ENCODE measurements at regions not wholly inside any gene's neighbourhood (a gene's known extent, or its start where the extent isn't known, plus 50 kb on each side); places are given as distances from the start of the nearest gene placed in this dataset.
A peak's percentile ranks its signal among the peaks of the same experiment; 100 is the strongest.
"Not testable (repeated sequence)": the region's sequence is repeated elsewhere in the genome, so short reads cannot be mapped to it uniquely, and the experiment has no call there.

DNA sequence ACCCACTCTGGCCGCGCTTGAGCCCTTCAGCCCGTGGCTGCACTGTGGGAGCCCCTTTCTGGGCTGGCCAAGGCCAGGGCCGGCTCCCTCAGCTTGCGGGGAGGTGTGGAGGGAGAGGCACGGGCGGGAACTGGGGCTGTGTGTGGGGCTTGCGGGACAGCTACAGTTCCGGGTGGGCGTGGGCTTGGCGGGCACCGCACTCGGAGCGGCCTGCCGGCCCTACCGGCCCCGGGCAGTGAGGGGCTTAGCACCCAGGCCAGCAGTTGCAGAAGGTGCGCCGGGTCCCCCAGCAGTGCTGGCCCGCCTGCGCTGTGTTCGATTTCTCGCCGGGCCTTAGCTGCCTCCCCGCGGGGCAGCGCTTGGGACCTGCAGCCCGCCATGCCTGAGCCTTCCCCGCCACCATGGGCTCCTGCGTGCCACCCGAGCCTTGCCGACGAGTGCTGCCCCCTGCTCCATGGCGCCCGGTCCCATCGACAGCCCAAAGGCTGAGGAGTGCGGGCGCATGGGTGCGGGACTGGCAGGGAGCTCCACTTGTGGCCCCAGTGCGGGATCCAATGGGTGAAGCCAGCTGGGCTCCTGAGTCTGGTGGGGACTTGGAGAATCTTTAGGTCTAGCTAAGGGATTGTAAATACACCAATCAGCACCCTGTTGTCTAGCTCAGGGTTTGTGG lies 173.7 kb upstream of the FIGN start:
- DNase-seq (ENCODE audit: low read depth) = no peak
- no peak overlapping the region for H3K4me3 ChIP-seq (replicated peaks; ENCODE audit: low read depth, low read length)

DNA sequence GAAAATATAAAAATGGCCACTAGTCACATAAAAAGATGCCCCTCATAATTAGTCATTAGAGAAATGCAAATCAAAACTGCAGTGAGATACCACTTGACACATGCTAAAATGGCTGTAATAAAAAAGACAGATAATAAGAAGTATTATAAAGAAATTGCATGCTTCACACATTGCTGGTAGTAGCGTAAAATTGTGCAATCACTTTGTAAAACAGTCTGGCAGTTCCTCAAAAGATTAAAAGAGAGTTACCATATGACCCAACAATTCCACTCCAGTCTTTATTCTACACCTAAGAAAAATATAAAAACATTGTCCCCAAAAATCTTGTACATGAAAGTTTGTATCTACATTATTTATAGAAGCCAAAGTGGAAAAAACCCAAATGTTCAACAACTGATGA lies 170.6 kb upstream of the FIGN start:
- TF ChIP-seq, protein P1, sequence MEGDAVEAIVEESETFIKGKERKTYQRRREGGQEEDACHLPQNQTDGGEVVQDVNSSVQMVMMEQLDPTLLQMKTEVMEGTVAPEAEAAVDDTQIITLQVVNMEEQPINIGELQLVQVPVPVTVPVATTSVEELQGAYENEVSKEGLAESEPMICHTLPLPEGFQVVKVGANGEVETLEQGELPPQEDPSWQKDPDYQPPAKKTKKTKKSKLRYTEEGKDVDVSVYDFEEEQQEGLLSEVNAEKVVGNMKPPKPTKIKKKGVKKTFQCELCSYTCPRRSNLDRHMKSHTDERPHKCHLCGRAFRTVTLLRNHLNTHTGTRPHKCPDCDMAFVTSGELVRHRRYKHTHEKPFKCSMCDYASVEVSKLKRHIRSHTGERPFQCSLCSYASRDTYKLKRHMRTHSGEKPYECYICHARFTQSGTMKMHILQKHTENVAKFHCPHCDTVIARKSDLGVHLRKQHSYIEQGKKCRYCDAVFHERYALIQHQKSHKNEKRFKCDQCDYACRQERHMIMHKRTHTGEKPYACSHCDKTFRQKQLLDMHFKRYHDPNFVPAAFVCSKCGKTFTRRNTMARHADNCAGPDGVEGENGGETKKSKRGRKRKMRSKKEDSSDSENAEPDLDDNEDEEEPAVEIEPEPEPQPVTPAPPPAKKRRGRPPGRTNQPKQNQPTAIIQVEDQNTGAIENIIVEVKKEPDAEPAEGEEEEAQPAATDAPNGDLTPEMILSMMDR (IDR thresholded peaks at IDR 0.05; ENCODE audit: low read length, missing control alignments) = no peak
- H3K4me3 ChIP-seq (replicated peaks; ENCODE audit: low read depth, low read length) = no peak overlapping the region
- peak; percentile 0 for DNase-seq (ENCODE audit: low read depth)

More for the DNA sequence above, 173.7 kb upstream of the FIGN start:
- TF ChIP-seq, protein P1 (IDR thresholded peaks at IDR 0.05; ENCODE audit: low read length, missing control alignments) = no peak

DNA sequence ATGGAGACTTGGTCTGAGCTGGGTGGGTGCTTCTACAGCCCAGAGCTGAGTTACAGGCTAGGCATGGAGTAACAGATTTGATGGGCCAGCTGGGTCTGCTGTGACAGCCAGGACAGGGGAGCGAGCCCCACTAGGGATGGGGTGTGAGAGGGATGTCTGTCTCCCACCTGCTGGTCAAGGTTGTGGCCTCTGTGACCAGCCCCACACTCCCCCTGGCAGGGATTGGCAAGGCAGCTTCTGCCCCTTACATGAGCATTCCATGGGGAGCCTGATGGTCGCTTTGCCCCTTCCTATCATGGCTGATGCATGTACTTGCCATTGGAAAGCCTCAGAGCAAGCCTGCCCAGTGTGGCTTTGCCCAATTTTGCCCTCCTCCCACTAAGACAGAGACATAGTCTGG lies 162.0 kb upstream of the FIGN start:
- H3K4me3 ChIP-seq (replicated peaks; ENCODE audit: low read depth, low read length) = no peak overlapping the region
- DNase-seq (ENCODE audit: low read depth) = no peak
- TF ChIP-seq, protein P1 (IDR thresholded peaks at IDR 0.05; ENCODE audit: low read length, missing control alignments) = no peak

DNA sequence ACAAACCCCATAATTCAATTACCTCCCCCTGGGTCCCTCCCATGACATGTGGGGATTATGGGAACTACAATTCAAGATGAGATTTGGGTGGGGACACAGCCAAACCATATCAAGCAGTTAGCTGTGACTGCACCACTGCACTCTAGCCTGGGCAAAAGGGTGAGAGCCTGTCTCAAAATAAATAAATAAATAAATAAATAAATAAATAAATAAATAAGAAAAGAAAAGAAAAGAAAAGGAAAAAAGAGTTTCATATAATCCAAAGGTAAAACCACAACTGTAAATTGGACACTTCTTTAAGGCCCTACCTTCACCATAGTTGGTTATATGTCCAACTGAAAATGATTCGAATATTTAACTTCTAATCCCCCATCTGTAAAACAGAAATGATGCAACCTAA lies 157.6 kb upstream of the FIGN start:
- not testable (repeated sequence) for H3K4me3 ChIP-seq (replicated peaks; ENCODE audit: low read depth, low read length); DNase-seq (ENCODE audit: low read depth)

DNA sequence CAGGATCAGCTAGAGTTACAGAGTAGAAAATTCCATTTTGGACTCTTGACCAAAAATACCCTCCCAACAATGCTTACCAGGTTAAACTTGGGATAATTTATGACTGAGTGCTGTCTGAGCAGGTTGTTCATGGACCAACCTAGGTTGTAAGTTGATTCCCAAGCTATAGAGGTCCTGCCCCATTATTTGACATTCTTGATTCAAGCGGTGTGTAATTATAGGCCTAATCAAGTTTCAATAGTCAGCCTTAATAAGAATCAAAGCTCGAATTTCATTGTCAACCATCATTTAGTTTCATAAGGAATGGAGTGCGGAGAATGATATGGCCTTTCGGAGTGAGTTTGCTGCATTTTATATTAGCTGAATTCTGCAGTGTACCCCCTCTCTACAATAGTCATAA lies 152.8 kb upstream of the FIGN start:
- H3K4me3 ChIP-seq (replicated peaks; ENCODE audit: low read depth, low read length) = no peak overlapping the region
- TF ChIP-seq, protein P1 (IDR thresholded peaks at IDR 0.05; ENCODE audit: low read length, missing control alignments) = no peak
- no peak for DNase-seq (ENCODE audit: low read depth)

DNA sequence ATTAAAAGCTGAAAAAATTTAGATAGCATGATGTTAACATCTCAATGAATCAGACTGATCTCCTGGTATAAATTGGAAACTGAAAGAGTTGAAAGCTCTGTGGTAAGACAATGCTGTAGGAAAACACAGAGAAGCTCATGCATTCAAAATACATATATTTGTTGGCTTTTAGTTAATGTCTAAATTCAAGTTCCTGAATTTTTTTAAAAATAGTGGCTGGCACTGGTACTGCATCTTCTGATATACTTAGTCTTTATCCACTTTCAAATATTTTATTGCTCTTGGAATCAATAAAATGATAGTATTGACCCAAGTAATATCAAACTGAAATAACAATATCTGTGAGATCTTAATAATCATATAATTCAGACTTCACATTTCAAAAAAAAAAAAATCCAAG lies 151.4 kb upstream of the FIGN start:
- DNase-seq (ENCODE audit: low read depth) = no peak
- no peak overlapping the region for H3K4me3 ChIP-seq (replicated peaks; ENCODE audit: low read depth, low read length)
- TF ChIP-seq, protein P1 (IDR thresholded peaks at IDR 0.05; ENCODE audit: low read length, missing control alignments) = peak; percentile 21

DNA sequence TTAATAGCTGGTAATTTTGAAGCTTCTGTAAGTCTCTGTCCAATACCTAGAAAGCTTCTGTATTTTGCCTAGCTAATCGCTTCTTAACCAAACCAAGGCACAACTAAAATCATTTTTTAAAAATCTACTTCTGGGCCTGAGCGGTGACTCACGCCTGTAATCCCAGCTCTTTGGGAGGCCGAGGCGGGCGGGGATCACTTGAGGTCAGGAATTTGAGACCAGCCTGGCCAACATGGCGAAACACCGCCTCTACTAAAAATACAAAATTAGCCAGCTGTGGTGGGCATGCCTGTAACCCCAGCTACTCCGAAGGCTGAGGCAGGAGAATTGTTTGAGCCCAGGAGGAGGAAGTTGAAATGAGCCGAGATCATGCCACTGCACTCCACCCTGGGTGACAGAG lies 148.6 kb upstream of the FIGN start:
- TF ChIP-seq, protein P1 (IDR thresholded peaks at IDR 0.05; ENCODE audit: low read length, missing control alignments) = no peak
- no peak overlapping the region for H3K4me3 ChIP-seq (replicated peaks; ENCODE audit: low read depth, low read length)
- no peak for DNase-seq (ENCODE audit: low read depth)
